Activated naive CD4-positive, alpha-beta T cell treated with anti-CD3 and anti-CD28 coated beads, Interleukin-2, amount 50 U/mL, for 16 hours (primary cell): ENCODE measurements at regions not wholly inside any gene's neighbourhood (a gene's known extent, or its start where the extent isn't known, plus 50 kb on each side); places are given as distances from the start of the nearest gene placed in this dataset.

ENCODE experiments used
- DNase-seq: peaks from one replicate; pipeline ENCODE4 v3.0.0-alpha.2; 2020

- no peak for DNase-seq
Measured at GRCh38 chr6:164911873-164912580, 397.4 kb downstream of the C6orf118 start.

GRCh38 chr6:164911151-164911550 is 398.3 kb downstream of the C6orf118 start:
- DNase-seq, result no peak

GRCh38 chr6:164906766-164907165 is 402.6 kb downstream of the C6orf118 start:
- no peak for DNase-seq

DNA sequence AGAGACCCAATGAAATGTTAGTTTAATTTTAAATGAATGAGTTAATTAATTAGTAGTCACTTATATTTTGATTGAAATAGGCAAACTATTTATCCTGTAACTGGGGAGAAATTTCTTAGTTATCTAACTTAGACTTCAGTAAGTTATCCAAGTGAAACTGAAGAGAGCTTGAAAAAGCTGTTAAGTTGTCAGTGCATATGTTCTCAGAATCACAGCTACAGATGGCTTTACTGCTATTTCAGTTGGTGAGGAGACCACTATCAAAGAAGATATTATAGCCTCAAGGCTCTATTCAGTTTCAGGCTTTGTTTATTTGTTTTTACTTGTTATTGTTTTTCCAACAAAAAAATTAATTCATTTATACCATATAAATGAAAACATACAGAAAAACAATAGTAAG is 404.1 kb downstream of the C6orf118 start:
- DNase-seq, result no peak

GRCh38 chr6:164898412-164898811 is 411.0 kb downstream of the C6orf118 start:
- no peak for DNase-seq

DNA sequence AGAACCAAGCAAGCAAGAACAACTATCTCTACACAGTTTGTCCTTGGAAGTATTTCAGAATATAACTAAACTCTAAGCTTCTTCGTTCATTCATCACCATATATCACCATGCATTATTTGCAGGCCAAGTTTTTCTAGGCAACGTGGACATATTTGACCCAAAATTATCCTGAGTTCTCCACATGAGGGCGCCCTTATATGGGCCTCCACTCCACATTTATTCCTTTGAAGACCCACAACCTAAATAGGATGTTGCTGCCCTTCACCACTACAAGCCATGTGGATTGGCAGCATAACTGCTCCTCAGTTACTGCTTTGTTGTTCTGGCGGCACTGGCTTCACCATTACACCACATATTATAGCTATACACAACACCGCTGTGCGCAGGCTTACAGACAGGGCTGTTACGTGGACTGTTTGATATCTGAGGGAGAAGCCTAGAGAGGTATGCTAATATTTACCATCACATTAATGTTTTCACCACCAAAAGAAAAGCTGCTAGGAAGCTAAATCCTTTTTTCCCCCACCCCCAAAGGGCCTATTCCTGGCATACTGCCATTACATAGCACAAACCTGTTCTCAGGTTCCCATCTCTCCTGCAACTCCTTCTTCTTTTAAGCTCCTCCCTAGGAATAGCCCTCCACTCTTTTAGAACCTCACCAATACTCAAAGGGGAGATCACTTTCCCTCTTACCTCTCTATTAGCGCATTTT is 411.7 kb downstream of the C6orf118 start:
- no peak for DNase-seq

DNA sequence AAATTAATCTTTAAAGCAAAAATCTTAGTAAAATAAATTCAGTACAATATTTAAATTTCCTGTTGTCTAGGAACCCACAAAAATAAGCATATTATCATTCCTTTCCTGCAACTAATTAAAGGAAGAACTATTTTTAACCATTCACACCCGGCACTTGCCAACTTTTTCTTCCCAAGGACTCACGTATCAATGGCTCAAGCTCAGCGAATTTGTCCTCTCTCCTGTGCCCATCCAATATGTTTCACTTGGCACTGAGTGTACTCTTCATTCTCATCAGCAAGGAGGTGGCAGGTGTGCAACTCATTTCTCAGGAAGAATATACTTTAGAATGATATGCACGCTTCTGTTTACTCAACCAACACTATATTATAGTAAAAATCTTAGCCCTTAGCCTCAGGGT is 419.4 kb downstream of the C6orf118 start:
- DNase-seq, result no peak

DNA sequence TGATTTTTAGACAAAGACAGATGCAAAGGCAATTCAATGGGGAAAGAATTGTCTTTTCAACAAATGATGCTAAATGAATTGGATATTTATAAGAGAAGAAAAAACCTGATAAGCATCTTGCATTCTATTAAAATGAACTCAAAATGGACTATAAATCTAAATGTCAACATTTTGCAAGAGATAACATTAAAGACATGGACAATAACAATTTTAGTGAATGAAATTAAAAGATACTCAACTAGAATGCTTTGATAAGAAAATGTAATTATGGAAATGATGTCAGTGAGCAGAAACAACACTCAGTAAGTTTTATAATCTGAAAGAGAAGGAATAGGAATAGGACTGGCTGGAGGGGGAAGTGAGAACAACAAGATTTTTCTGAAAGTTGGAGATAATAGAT is 421.7 kb downstream of the C6orf118 start:
- no peak for DNase-seq

DNA sequence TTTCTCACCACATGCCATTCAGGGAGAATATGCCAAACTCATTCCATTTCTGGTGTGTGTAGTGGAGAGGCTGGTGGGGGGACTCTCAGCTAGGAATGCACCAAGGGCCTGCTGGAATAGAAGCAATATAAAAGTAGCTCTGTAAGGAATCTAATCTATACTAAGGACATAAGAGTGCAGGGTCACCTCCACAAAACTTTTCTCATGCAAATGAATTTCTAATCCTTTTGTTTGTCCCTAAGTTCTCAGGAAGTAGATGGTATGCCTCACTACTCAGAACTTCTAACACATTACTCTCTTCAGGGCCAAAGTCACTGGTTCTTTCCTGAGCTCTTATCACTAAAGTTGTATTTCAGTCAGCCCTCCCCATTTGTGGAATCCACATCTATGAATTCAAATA is 427.2 kb downstream of the C6orf118 start:
- no peak for DNase-seq

- DNase-seq, result no peak
Measured at GRCh38 chr6:164871783-164872182, 437.6 kb downstream of the C6orf118 start.

DNA sequence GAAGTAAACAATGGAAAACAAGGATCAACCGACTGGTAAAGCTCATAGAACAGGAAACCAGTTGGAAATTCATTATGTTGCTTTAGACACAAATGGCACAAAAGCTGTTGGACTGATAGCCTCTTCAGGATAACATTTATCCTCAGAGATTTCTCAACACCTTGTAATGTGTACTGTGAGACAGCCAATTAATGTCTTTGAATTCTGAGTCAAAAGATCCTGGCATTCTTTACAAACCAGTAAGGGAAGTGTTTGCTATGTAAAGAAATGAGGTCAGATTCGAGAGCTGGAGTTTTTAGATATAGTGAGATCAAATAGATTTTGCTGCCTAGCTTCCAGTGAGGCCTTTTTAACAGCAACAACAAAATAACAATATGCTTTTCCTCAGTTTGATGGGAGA is 439.2 kb downstream of the C6orf118 start:
- DNase-seq, result no peak

DNA sequence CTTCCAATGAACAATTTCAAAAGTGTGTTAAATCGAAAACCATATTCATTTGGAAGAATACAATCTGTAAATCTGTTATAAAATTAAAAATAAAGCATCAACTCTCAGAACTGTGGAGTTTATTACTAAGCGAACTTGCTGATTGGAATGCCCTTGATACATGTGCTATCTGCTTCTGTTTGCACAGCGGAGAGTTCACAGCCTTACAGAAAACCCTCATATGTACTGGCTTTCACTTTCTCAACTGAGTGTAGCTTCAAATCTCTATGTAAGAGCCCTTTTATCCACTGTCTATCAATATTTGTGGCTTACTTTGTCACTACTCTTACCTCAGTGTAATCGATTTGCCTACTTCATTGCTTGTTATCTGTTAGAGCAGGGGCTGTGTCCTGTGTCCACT is 447.4 kb downstream of the C6orf118 start:
- DNase-seq, result no peak

DNA sequence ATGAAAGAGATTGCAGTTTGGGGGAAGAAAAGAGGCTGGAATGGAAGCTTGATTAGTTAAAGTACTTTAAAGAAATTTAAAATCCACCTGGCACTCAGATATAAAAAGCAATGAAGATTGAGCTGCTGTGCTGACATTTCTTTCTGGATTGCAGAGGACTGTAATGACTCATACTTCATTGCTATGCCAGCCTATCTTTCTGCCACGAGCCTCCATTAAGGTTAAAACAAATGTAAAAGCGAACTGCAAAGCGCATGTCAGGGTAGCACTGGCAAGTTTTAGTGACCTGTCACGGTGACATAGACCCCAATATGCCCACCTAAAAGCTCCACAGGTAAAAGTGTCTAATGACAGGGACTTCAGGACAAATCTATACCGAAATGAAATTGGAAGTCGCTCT is 449.6 kb downstream of the C6orf118 start:
- no peak for DNase-seq

- DNase-seq, result no peak
Measured at GRCh38 chr6:164856138-164856537, 453.3 kb downstream of the C6orf118 start.

DNA sequence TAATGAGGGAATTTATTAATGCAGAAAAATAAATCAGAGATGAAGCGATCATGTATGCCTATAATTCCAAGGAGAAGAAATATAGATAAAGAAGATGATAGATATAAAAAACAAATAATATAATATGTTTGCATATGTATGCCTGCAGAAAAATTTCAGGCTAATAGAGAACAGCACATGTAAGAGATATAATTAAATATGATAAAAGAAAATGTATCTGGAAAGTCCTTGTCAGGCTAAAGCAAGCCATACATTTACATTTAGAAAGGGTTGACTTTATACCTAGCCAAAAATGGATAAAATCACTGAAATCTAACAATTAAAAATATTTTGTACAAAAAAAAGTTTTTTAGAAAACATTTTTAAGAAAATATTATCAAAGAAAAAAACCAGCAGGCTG is 454.1 kb downstream of the C6orf118 start:
- DNase-seq, result no peak

- DNase-seq, result no peak
Measured at GRCh38 chr6:164854526-164854925, 454.9 kb downstream of the C6orf118 start.

DNA sequence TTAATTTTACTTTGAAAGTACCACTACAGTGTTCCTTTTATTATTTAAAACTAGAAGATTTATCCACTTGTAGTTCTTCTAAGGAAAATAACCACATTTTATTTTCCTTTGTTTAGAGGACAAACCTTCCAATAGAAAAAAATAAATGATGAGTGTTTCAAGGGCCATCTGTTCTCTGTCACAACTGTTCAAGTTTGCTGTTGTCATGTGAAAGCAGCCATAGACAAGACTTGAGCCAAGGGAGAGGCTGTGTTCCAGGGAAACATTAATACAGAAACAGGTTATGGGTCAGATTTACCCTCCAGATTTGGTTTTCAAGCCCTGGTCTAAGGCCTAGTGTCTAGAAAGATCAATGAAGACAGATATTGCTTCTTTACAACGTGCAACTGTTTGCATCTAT is 463.6 kb downstream of the C6orf118 start:
- DNase-seq, result no peak

DNA sequence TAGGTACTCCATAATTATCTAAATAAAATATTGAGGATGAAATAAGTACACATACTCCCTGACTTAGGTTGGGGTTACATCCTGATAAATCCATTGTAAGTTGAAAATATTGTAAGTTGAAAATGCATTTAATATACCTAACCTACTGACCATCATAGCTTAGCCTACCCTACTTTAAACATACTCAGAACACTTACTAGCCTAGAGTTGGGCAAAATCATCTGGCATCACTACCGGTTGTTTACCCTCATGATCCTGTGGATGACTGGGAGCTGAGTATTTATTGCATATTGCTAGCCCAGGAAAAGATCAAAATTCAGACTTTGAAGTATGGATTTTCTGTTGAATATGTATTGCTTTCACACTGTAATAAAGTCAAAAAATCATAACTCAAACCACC is 467.3 kb downstream of the C6orf118 start:
- DNase-seq, result no peak

- DNase-seq, result no peak
Measured at GRCh38 chr6:164838068-164838615, 471.3 kb downstream of the C6orf118 start.

DNA sequence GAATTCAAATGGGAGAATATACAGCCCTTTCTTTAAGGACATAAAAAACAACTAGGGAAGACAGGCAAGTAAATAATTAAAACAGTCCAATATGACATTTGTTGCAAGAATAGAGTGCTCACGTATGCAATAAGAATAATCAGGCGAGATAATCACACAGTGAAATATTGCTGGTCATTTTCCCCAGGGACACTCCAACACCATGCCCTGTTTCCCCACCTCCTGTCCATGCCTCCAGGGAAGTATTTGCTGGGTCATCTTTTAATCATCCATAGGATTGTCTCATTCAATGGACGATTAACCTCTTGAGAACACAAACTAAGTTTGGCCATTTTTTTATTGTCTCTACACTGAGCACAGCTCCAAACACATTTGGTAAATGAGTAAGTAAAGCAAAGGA is 472.9 kb downstream of the C6orf118 start:
- DNase-seq, result no peak

GRCh38 chr6:164832410-164832809 is 477.0 kb downstream of the C6orf118 start:
- DNase-seq, result no peak

- no peak for DNase-seq
Measured at GRCh38 chr6:164827537-164827936, 481.9 kb downstream of the C6orf118 start.

- DNase-seq, result no peak
Measured at GRCh38 chr6:164826831-164827468, 482.5 kb downstream of the C6orf118 start.

DNA sequence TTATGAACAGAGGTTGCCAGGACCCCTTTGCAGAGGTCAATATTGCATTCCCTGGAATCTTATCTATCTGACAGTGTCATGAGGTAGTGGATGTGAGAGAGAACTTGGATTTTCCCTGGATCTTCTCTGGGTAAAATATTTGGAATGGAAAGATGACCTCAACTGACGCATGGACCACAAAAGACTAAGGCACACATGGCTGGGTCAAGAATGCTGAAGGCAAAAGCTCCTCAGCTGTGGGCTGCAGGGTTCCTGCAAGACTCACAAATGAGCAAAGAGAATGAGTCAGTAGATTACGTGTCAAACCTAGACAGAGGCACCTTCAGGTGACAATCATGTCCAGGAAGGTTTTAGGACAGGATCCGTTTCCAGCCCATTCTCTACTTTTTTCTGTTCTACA is 484.0 kb downstream of the C6orf118 start:
- no peak for DNase-seq
